Bronchial epithelial cell (primary cell): ENCODE measurements at regions not wholly inside any gene's neighbourhood (a gene's known extent, or its start where the extent isn't known, plus 50 kb on each side); places are given as distances from the start of the nearest gene placed in this dataset.

ENCODE experiments used
- DNase-seq: peaks from one replicate; pipeline ENCODE4 v3.0.0-alpha.2; 2010; ENCODE audit warnings: low read depth
- FAIRE-seq: peaks from 2 replicates; lab custom pipeline; 2011; peaks lifted over from hg19 to GRCh38; lab: Jason Lieb, UNC
- H3K27me3 ChIP-seq: 2 replicates; pipeline ENCODE4 v1.5.1; 2011; ENCODE audit warnings: low read length; ENCODE audit not compliant: control insufficient read depth, insufficient read depth
- H3K36me3 ChIP-seq: 2 replicates; pipeline ENCODE4 v1.5.1; 2011; ENCODE audit warnings: low read length; ENCODE audit not compliant: control insufficient read depth, insufficient read depth
- H3K4me3 ChIP-seq: 2 replicates; pipeline ENCODE4 v1.5.1; 2011; ENCODE audit warnings: mild to moderate bottlenecking, low read depth, low read length, control low read depth
- CTCF ChIP-seq: IDR thresholded peaks from 2 replicates; pipeline ENCODE4 v1.5.1; 2011; ENCODE audit warnings: mild to moderate bottlenecking, moderate library complexity, low read length, control low read depth, inconsistent platforms; ENCODE audit not compliant: insufficient read depth, severe bottlenecking

DNA sequence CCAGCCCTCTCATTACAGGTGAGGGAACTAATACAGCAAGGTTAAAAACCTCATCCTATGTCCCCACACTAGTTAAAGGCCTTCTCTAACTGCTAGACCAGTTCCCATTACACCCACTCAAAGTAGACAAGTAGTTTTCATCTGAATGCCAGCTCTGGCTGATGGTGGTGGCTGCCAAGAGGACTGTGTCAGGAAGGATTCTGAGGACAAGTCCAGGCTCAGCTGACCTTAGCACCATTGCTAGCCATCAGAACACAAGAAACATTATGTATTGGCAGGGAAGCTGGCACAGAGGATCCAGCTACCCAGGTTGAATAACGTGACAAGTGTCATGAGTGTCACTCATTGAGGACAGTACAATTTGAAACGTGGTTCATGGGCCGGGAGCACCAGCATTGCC, 163.4 kb downstream of the HSD17B3 start:
- FAIRE-seq: peak; percentile 68
- H3K4me3 ChIP-seq: no peak overlapping the region
- H3K36me3 ChIP-seq: no peaks in the 10 kb centered on the region
- DNase-seq: no peak
- H3K27me3 ChIP-seq: peaks cover 3% of the 10 kb centered on the region
- TF ChIP-seq CTCF: no peak

DNA sequence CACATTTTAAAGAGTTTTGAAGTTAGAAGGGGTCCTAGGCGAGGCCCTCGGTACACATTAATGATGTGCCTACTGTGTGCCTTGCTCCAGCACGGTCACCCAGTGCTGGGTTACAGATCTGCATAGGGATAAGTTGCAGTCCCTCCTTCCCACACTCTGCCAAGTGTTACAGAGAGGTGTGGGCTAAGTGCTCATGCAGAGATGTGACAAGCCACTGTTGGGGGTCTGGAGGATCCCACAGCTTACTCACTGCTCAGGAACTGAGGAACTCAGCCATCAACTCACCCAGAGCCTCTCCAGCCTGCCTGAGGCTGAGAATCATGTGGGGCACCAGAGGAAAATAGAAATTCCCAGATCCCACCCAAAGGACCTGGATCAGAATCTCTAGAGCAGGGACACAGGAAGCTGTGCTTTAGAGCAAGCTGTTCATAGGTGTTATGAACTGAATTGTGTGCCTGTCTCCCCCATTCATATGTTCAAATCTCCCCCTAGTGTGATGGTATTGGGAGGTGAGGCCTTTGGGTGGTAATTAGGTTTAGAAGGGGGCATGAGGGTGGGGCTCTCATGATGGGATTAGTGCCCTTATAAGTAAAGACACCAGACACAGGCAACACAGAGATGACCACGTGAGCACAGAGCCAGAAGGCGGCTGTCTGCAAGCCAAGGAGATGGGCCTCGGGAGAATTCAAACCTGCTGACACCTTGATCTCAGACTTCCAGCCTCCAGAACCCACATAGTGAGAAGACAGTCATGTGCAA, 164.1 kb downstream of the HSD17B3 start:
- Histone ChIP-seq H3K27me3 (peaks cover 3% of the 10 kb centered on the region), H3K36me3 (no peaks in the 10 kb centered on the region), H3K4me3 (no peak overlapping the region)
- TF ChIP-seq CTCF: no peak
- FAIRE-seq: no peak
- no peak for DNase-seq

DNA sequence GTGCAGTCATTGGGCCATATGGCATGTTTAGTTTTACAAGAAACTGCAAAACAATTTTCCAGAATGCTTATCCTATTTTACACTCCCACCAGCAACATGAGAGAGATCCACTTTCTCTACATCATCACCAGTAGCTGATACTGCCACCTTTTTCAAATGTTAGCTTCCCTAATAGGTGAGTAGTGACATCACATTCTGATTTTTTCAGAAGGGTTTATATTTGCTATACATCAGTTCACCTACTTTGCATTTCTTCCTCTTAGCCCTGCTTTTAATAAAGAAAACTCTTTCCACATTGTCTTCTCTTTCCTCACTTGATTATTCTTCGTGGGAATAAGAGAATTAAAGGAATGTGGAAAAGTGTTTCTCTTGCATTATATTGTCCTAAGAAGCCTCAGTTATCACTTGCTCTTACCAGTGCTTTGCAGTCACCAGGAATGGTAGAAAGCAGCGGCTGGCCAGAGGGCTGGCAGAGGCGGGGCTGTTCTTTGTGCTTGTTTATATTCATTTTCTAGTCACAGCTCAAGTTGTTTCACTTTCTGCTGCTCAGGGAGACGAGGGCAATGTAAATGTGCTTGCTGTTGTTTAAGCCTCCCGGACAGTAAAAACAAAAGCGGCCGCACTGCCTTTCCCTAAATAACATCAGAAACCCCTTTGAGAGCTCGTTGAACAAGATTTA, 164.8 kb downstream of the HSD17B3 start:
- no peak for FAIRE-seq
- no peaks in the 10 kb centered on the region for H3K36me3 ChIP-seq
- peak; percentile 11 for DNase-seq
- peaks cover 3% of the 10 kb centered on the region for H3K27me3 ChIP-seq
- no peak for TF ChIP-seq CTCF
- no peak overlapping the region for H3K4me3 ChIP-seq

DNA sequence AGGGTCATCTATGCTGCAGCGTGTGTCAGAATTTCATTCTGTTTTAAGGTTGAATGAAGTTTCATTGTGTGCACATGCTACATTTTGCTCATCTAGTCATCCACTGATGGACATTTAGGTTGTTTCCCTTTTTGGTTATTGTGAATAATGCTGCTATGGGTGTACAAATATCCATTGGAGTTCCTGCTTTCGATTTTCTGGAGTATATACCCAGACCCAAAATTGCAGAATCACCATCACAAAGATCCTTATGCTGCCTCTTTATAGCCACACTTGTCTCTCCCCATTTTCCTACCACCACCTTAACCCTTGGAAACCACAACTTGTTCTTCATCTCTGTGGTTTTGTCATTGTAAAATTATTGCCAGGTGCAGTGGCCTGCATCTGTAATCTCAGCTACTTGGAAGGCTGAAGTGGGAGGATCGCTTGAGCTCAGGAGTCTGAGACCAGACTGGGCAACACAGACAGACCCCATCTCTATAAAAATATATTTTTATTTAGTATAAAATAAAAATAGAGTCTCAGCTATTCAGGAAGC, 166.2 kb downstream of the HSD17B3 start:
- DNase-seq: no peak
- no peak for TF ChIP-seq CTCF
- Histone ChIP-seq H3K4me3 (no peak overlapping the region), H3K27me3 (peaks cover 4% of the 10 kb centered on the region), H3K36me3 (no peaks in the 10 kb centered on the region)
- FAIRE-seq: no peak

GRCh38 chr9:96135076-96135752, 166.8 kb downstream of the HSD17B3 start:
- no peak overlapping the region for H3K4me3 ChIP-seq
- FAIRE-seq (no peak), DNase-seq (no peak)
- TF ChIP-seq CTCF: no peak
- peaks cover 4% of the 10 kb centered on the region for H3K27me3 ChIP-seq
- no peaks in the 10 kb centered on the region for H3K36me3 ChIP-seq
